ENCODE measurements at regions not wholly inside any gene's neighbourhood (a gene's known extent, or its start where the extent isn't known, plus 50 kb on each side); places are given as distances from the start of the nearest gene placed in this dataset.

- Histone ChIP-seq H3K4me1 (no peaks in the 10 kb centered on the region), H3K27me3 (ENCODE audit: low read depth) (no peaks in the 10 kb centered on the region), H3K36me3 (no peaks in the 10 kb centered on the region), H3K4me3 (no peak overlapping the region), H3K9me3 (replicated peaks) (no peaks in the 10 kb centered on the region), H3K27ac (replicated peaks) (no peak overlapping the region)
- intact Hi-C loops (cut with micrococcal nuclease), result no loop called here
- DNase-seq, result no peak
- no peak for TF ChIP-seq CTCF (IDR thresholded peaks at IDR 0.05; ENCODE audit: borderline replicate concordance)
Observed at GRCh38 chrX:36642052-36642451, 366.1 kb upstream of the FAM47C start.

- Histone ChIP-seq H3K27me3 (ENCODE audit: low read depth) (no peaks in the 10 kb centered on the region), H3K4me1 (no peaks in the 10 kb centered on the region), H3K36me3 (no peaks in the 10 kb centered on the region), H3K9me3 (replicated peaks) (no peaks in the 10 kb centered on the region), H3K27ac (replicated peaks) (peak overlapping the region; percentile 66), H3K4me3 (no peak overlapping the region)
- no peak for TF ChIP-seq CTCF (IDR thresholded peaks at IDR 0.05; ENCODE audit: borderline replicate concordance)
- DNase-seq, result no peak
- intact Hi-C loops (cut with micrococcal nuclease), result no loop called here
Observed at GRCh38 chrX:36650622-36651021, 357.5 kb upstream of the FAM47C start.

DNA sequence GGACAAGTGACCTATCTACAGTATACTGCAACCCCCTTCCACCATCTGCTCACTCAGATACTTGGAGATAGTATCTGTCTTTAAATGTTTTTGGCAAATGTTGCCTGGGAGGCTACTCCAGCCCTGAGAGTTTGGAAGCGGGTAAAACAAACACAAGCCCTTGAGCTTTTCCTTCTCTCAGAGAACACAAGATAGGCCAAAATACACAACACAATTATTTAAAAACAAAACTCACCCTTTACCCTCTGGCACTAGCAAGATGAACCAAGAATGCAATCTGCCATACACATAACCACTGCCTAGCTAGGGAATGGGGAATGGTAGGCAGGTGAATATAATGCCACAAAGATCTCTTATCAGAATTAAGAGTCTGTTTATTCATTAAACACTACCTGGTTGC is 324.7 kb upstream of the FAM47C start:
- Histone ChIP-seq H3K27me3 (ENCODE audit: low read depth) (no peaks in the 10 kb centered on the region), H3K36me3 (no peaks in the 10 kb centered on the region), H3K9me3 (replicated peaks) (no peaks in the 10 kb centered on the region), H3K27ac (replicated peaks) (no peak overlapping the region), H3K4me1 (no peaks in the 10 kb centered on the region), H3K4me3 (no peak overlapping the region)
- intact Hi-C loops (cut with micrococcal nuclease), result no loop called here
- no peak for DNase-seq
- no peak for TF ChIP-seq CTCF (IDR thresholded peaks at IDR 0.05; ENCODE audit: borderline replicate concordance)

GRCh38 chrX:36684053-36684452 is 324.1 kb upstream of the FAM47C start:
- H3K27me3 ChIP-seq (ENCODE audit: low read depth), result no peaks in the 10 kb centered on the region
- DNase-seq, result no peak
- H3K27ac ChIP-seq (replicated peaks), result no peak overlapping the region
- no peaks in the 10 kb centered on the region for H3K36me3 ChIP-seq
- no peak overlapping the region for H3K4me3 ChIP-seq
- H3K9me3 ChIP-seq (replicated peaks), result no peaks in the 10 kb centered on the region
- no peak for TF ChIP-seq CTCF (IDR thresholded peaks at IDR 0.05; ENCODE audit: borderline replicate concordance)
- intact Hi-C loops (cut with micrococcal nuclease), result no loop called here
- no peaks in the 10 kb centered on the region for H3K4me1 ChIP-seq

- intact Hi-C loops (cut with micrococcal nuclease), result no loop called here
- H3K4me3 ChIP-seq, result no peak overlapping the region
- no peaks in the 10 kb centered on the region for H3K36me3 ChIP-seq
- no peak for DNase-seq
- TF ChIP-seq CTCF (IDR thresholded peaks at IDR 0.05; ENCODE audit: borderline replicate concordance), result no peak
- H3K27me3 ChIP-seq (ENCODE audit: low read depth), result no peaks in the 10 kb centered on the region
- H3K27ac ChIP-seq (replicated peaks), result no peak overlapping the region
- no peaks in the 10 kb centered on the region for H3K4me1 ChIP-seq
- H3K9me3 ChIP-seq (replicated peaks), result no peaks in the 10 kb centered on the region
Observed at GRCh38 chrX:36721990-36722389, 286.2 kb upstream of the FAM47C start.

DNA sequence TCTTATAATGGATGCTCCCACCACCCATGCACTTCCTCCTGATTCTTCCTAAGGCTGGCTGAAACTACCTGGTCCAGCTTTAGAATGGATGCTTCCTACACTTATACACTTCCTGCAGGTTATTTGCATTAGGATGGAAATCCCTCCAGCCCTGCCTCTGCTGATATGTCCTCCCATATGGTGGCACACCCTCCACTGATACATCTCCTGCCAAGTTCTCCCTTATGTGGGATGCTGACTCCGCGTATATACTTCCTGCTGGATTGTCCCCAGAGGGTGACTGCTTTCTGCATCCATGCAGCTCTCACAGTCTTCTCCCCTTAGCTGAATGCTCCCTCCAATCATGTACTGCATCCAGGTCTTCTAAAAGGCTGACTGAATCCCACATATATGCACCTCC is 254.6 kb upstream of the FAM47C start:
- H3K36me3 ChIP-seq, result no peaks in the 10 kb centered on the region
- DNase-seq, result no peak
- H3K4me1 ChIP-seq, result no peaks in the 10 kb centered on the region
- intact Hi-C loops (cut with micrococcal nuclease), result no loop called here
- TF ChIP-seq CTCF (IDR thresholded peaks at IDR 0.05; ENCODE audit: borderline replicate concordance), result no peak
- H3K9me3 ChIP-seq (replicated peaks), result no peaks in the 10 kb centered on the region
- H3K27me3 ChIP-seq (ENCODE audit: low read depth), result no peaks in the 10 kb centered on the region
- no peak overlapping the region for H3K27ac ChIP-seq (replicated peaks)
- no peak overlapping the region for H3K4me3 ChIP-seq
